ENCODE measurements at regions not wholly inside any gene's neighbourhood (a gene's known extent, or its start where the extent isn't known, plus 50 kb on each side); places are given as distances from the start of the nearest gene placed in this dataset.

DNA sequence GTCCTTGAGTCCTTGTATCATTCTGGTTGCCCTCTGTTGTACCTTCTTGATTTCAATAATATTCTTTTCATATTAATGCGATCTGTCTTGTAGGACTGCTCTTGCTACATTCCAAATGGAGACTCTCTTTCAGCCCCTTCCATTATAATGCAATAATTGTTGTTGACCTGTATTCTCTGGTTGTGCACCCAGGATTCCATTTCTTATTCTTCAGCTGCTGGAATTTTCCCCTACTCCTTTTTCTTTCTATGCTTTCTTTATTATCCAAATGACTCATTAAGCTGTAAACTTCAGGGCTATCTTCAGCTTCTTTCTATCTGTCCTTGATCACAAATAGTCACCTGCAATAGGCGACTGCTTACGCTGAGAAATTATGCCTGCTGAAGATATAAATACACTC is 321.5 kb downstream of the SATB1 start:
- Histone ChIP-seq H3K9ac (no peak overlapping the region), H3K36me3 (ENCODE audit: low read depth) (no peaks in the 10 kb centered on the region), H3K79me2 (ENCODE audit: insufficient read depth) (no peaks in the 10 kb centered on the region), H3K27me3 (replicated peaks; ENCODE audit: insufficient read depth) (no peaks in the 10 kb centered on the region), H3K27ac (no peak overlapping the region), H4K20me1 (ENCODE audit: insufficient read depth) (no peaks in the 10 kb centered on the region), H3K4me1 (ENCODE audit: insufficient read depth) (peaks cover 19% of the 10 kb centered on the region), H2AFZ (no peak overlapping the region), H3F3A (ENCODE audit: insufficient read depth) (peaks cover 15% of the 10 kb centered on the region), H3K9me2 (ENCODE audit: insufficient read depth) (no peaks in the 10 kb centered on the region), H3K4me3 (no peak overlapping the region), H3K4me2 (ENCODE audit: unreplicated experiment) (no peak overlapping the region), H3K9me3 (ENCODE audit: low read depth) (no peaks in the 10 kb centered on the region)
- TF ChIP-seq EZH2 (IDR thresholded peaks at IDR 0.05; ENCODE audit: insufficient read depth, poor library complexity, severe bottlenecking) = no peak
- TF ChIP-seq EZH2phosphoT487 (IDR thresholded peaks at IDR 0.05; ENCODE audit: insufficient read depth, low read depth) = no peak
- 87 to 95% methylated on average over 3 of the region's 3 CpGs for WGBS, 2 experiments (ENCODE audit: low coverage in 1 of 2, low lambda C conversion rate in 2 of 2, missing lambda C conversion rate in 2 of 2)
- no peak for DNase-seq
- in situ Hi-C loops (cut with MboI) = no loop called here

DNA sequence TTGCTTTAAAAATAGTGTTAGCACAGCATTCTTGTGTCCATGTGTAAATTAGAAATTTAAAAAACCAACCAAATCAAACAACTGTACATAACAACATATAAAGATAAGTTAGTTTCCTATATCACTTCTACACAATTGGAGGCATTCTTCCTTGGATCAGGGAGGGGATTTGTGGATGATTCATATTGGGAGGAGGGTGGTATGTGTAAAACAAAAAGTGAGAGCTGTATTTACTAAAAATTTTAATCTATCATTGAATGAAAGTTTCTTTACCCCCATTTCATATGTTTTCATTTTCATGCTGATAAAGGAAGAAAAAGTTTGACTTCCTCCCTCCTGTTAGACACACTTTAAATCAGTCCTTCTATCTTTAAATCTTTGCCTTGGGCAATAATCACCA is 325.0 kb downstream of the SATB1 start:
- H3K9ac ChIP-seq = peak overlapping the region; percentile 79
- peaks cover 26% of the 10 kb centered on the region for H3K4me1 ChIP-seq (ENCODE audit: insufficient read depth)
- H2AFZ ChIP-seq = peak overlapping the region; percentile 82
- H3K4me2 ChIP-seq (ENCODE audit: unreplicated experiment) = peak overlapping the region; percentile 75
- H4K20me1 ChIP-seq (ENCODE audit: insufficient read depth) = no peaks in the 10 kb centered on the region
- no peaks in the 10 kb centered on the region for H3K9me3 ChIP-seq (ENCODE audit: low read depth)
- peak overlapping the region; percentile 97 for H3K27ac ChIP-seq
- peak; percentile 38 for DNase-seq
- TF ChIP-seq EZH2 (IDR thresholded peaks at IDR 0.05; ENCODE audit: insufficient read depth, poor library complexity, severe bottlenecking) (no peak), EZH2phosphoT487 (IDR thresholded peaks at IDR 0.05; ENCODE audit: insufficient read depth, low read depth) (no peak)
- H3K79me2 ChIP-seq (ENCODE audit: insufficient read depth) = no peaks in the 10 kb centered on the region
- peak overlapping the region; percentile 58 for H3K4me3 ChIP-seq
- peaks cover 21% of the 10 kb centered on the region for H3F3A ChIP-seq (ENCODE audit: insufficient read depth)
- no peaks in the 10 kb centered on the region for H3K27me3 ChIP-seq (replicated peaks; ENCODE audit: insufficient read depth)
- no peaks in the 10 kb centered on the region for H3K9me2 ChIP-seq (ENCODE audit: insufficient read depth)
- in situ Hi-C loops (cut with MboI) = no loop called here
- no peaks in the 10 kb centered on the region for H3K36me3 ChIP-seq (ENCODE audit: low read depth)

GRCh38 chr3:18099611-18100010 is 325.5 kb downstream of the SATB1 start:
- peak overlapping the region; percentile 82 for H2AFZ ChIP-seq
- in situ Hi-C loops (cut with MboI) = no loop called here
- no peaks in the 10 kb centered on the region for H3K9me3 ChIP-seq (ENCODE audit: low read depth)
- H3K27me3 ChIP-seq (replicated peaks; ENCODE audit: insufficient read depth) = no peaks in the 10 kb centered on the region
- H4K20me1 ChIP-seq (ENCODE audit: insufficient read depth) = no peaks in the 10 kb centered on the region
- peak overlapping the region; percentile 58 for H3K4me3 ChIP-seq
- peak; percentile 83 for DNase-seq
- peaks cover 21% of the 10 kb centered on the region for H3F3A ChIP-seq (ENCODE audit: insufficient read depth)
- H3K9ac ChIP-seq = peak overlapping the region; percentile 79
- H3K4me2 ChIP-seq (ENCODE audit: unreplicated experiment) = peak overlapping the region; percentile 75
- no peaks in the 10 kb centered on the region for H3K9me2 ChIP-seq (ENCODE audit: insufficient read depth)
- H3K79me2 ChIP-seq (ENCODE audit: insufficient read depth) = no peaks in the 10 kb centered on the region
- H3K36me3 ChIP-seq (ENCODE audit: low read depth) = no peaks in the 10 kb centered on the region
- peaks cover 26% of the 10 kb centered on the region for H3K4me1 ChIP-seq (ENCODE audit: insufficient read depth)
- TF ChIP-seq EZH2phosphoT487 (IDR thresholded peaks at IDR 0.05; ENCODE audit: insufficient read depth, low read depth) (no peak), EZH2 (IDR thresholded peaks at IDR 0.05; ENCODE audit: insufficient read depth, poor library complexity, severe bottlenecking) (no peak)
- WGBS, 2 experiments (ENCODE audit: low coverage in 1 of 2, low lambda C conversion rate in 2 of 2, missing lambda C conversion rate in 2 of 2) = 7 to 12% methylated on average over 5 of the region's 5 CpGs
- H3K27ac ChIP-seq = peak overlapping the region; percentile 97

- H4K20me1 ChIP-seq (ENCODE audit: insufficient read depth) = no peaks in the 10 kb centered on the region
- H3K4me3 ChIP-seq = peak overlapping the region; percentile 58
- H3K79me2 ChIP-seq (ENCODE audit: insufficient read depth) = no peaks in the 10 kb centered on the region
- peak overlapping the region; percentile 82 for H2AFZ ChIP-seq
- peak; percentile 99 for DNase-seq
- no peaks in the 10 kb centered on the region for H3K36me3 ChIP-seq (ENCODE audit: low read depth)
- no peaks in the 10 kb centered on the region for H3K9me3 ChIP-seq (ENCODE audit: low read depth)
- H3K9ac ChIP-seq = peak overlapping the region; percentile 79
- WGBS, 2 experiments (ENCODE audit: low coverage in 1 of 2, low lambda C conversion rate in 2 of 2, missing lambda C conversion rate in 2 of 2) = 27 to 33% methylated on average over 6 of the region's 6 CpGs
- in situ Hi-C loops (cut with MboI) = no loop called here
- H3K4me1 ChIP-seq (ENCODE audit: insufficient read depth) = peaks cover 26% of the 10 kb centered on the region
- no peaks in the 10 kb centered on the region for H3K9me2 ChIP-seq (ENCODE audit: insufficient read depth)
- peak overlapping the region; percentile 97 for H3K27ac ChIP-seq
- no peak for TF ChIP-seq EZH2phosphoT487 (IDR thresholded peaks at IDR 0.05; ENCODE audit: insufficient read depth, low read depth)
- no peak for TF ChIP-seq EZH2 (IDR thresholded peaks at IDR 0.05; ENCODE audit: insufficient read depth, poor library complexity, severe bottlenecking)
- H3K27me3 ChIP-seq (replicated peaks; ENCODE audit: insufficient read depth) = no peaks in the 10 kb centered on the region
- peak overlapping the region; percentile 75 for H3K4me2 ChIP-seq (ENCODE audit: unreplicated experiment)
- peaks cover 21% of the 10 kb centered on the region for H3F3A ChIP-seq (ENCODE audit: insufficient read depth)
These were observed 326.1 kb downstream of the SATB1 start for GRCh38 chr3:18098960-18099587.

DNA sequence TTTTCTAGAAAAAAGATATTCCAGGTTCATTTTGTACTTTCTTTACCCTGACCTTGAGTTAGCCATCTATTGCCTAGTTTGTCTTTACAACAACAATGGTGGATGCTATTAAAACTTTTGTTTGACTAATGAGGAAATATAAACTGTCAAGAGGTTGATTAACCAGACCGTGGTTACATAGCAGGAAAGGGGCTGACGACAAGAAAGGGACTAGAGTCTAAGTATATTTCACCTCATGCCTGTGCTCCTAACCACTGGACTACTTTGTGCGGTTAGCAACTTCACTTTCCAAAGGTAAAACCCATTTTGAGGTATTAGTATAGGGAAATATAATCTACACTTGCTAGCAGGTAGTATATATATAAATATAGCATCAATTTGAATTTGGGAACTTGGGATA is 327.1 kb downstream of the SATB1 start:
- WGBS, 2 experiments (ENCODE audit: low coverage in 1 of 2, low lambda C conversion rate in 2 of 2, missing lambda C conversion rate in 2 of 2) = 98% methylated on average over 3 of the region's 3 CpGs
- peaks cover 21% of the 10 kb centered on the region for H3F3A ChIP-seq (ENCODE audit: insufficient read depth)
- H3K79me2 ChIP-seq (ENCODE audit: insufficient read depth) = no peaks in the 10 kb centered on the region
- no peak overlapping the region for H2AFZ ChIP-seq
- TF ChIP-seq EZH2 (IDR thresholded peaks at IDR 0.05; ENCODE audit: insufficient read depth, poor library complexity, severe bottlenecking) (no peak), EZH2phosphoT487 (IDR thresholded peaks at IDR 0.05; ENCODE audit: insufficient read depth, low read depth) (no peak)
- H3K9me3 ChIP-seq (ENCODE audit: low read depth) = no peaks in the 10 kb centered on the region
- H3K4me3 ChIP-seq = no peak overlapping the region
- H3K9ac ChIP-seq = no peak overlapping the region
- no peak overlapping the region for H3K4me2 ChIP-seq (ENCODE audit: unreplicated experiment)
- no peaks in the 10 kb centered on the region for H3K9me2 ChIP-seq (ENCODE audit: insufficient read depth)
- H3K27ac ChIP-seq = no peak overlapping the region
- no peaks in the 10 kb centered on the region for H3K27me3 ChIP-seq (replicated peaks; ENCODE audit: insufficient read depth)
- in situ Hi-C loops (cut with MboI) = no loop called here
- no peak for DNase-seq
- peaks cover 26% of the 10 kb centered on the region for H3K4me1 ChIP-seq (ENCODE audit: insufficient read depth)
- H4K20me1 ChIP-seq (ENCODE audit: insufficient read depth) = no peaks in the 10 kb centered on the region
- H3K36me3 ChIP-seq (ENCODE audit: low read depth) = no peaks in the 10 kb centered on the region
